ENCODE measurements at regions not wholly inside any gene's neighbourhood (a gene's known extent, or its start where the extent isn't known, plus 50 kb on each side); places are given as distances from the start of the nearest gene placed in this dataset.

- Mint-ChIP-seq H3K27me3 (ENCODE audit: unreplicated experiment) (peaks cover 39% of the 10 kb centered on the region), H3K4me1 (ENCODE audit: unreplicated experiment) (peaks cover 10% of the 10 kb centered on the region), H3K27ac (ENCODE audit: unreplicated experiment) (no peak overlapping the region), H3K9me3 (ENCODE audit: unreplicated experiment) (no peaks in the 10 kb centered on the region), H3K4me3 (ENCODE audit: unreplicated experiment) (no peak overlapping the region), H3K36me3 (ENCODE audit: unreplicated experiment) (no peaks in the 10 kb centered on the region)
- no peak for TF ChIP-seq CTCF (IDR thresholded peaks at IDR 0.05)
- no peak for DNase-seq (ENCODE audit: extremely low spot score, unreplicated experiment)
Measured at GRCh38 chr5:120086081-120086480, 378.0 kb upstream of the PRR16 start.

GRCh38 chr5:120088412-120088811 is 375.7 kb upstream of the PRR16 start:
- no peaks in the 10 kb centered on the region for H3K36me3 Mint-ChIP-seq (ENCODE audit: unreplicated experiment)
- peaks cover 10% of the 10 kb centered on the region for H3K4me1 Mint-ChIP-seq (ENCODE audit: unreplicated experiment)
- DNase-seq (ENCODE audit: extremely low spot score, unreplicated experiment): no peak
- no peak for TF ChIP-seq CTCF (IDR thresholded peaks at IDR 0.05)
- H3K27me3 Mint-ChIP-seq (ENCODE audit: unreplicated experiment): peaks cover 44% of the 10 kb centered on the region
- no peaks in the 10 kb centered on the region for H3K9me3 Mint-ChIP-seq (ENCODE audit: unreplicated experiment)
- no peak overlapping the region for H3K4me3 Mint-ChIP-seq (ENCODE audit: unreplicated experiment)
- no peak overlapping the region for H3K27ac Mint-ChIP-seq (ENCODE audit: unreplicated experiment)

GRCh38 chr5:120088836-120089235 is 375.3 kb upstream of the PRR16 start:
- no peak overlapping the region for H3K4me3 Mint-ChIP-seq (ENCODE audit: unreplicated experiment)
- H3K27ac Mint-ChIP-seq (ENCODE audit: unreplicated experiment): no peak overlapping the region
- H3K36me3 Mint-ChIP-seq (ENCODE audit: unreplicated experiment): no peaks in the 10 kb centered on the region
- no peak for DNase-seq (ENCODE audit: extremely low spot score, unreplicated experiment)
- peaks cover 46% of the 10 kb centered on the region for H3K27me3 Mint-ChIP-seq (ENCODE audit: unreplicated experiment)
- no peaks in the 10 kb centered on the region for H3K9me3 Mint-ChIP-seq (ENCODE audit: unreplicated experiment)
- H3K4me1 Mint-ChIP-seq (ENCODE audit: unreplicated experiment): peaks cover 8% of the 10 kb centered on the region
- no peak for TF ChIP-seq CTCF (IDR thresholded peaks at IDR 0.05)

GRCh38 chr5:120091376-120091948 is 372.6 kb upstream of the PRR16 start:
- H3K27me3 Mint-ChIP-seq (ENCODE audit: unreplicated experiment): peaks cover 51% of the 10 kb centered on the region
- H3K27ac Mint-ChIP-seq (ENCODE audit: unreplicated experiment): no peak overlapping the region
- no peaks in the 10 kb centered on the region for H3K36me3 Mint-ChIP-seq (ENCODE audit: unreplicated experiment)
- peaks cover under 1% of the 10 kb centered on the region for H3K4me1 Mint-ChIP-seq (ENCODE audit: unreplicated experiment)
- no peak for DNase-seq (ENCODE audit: extremely low spot score, unreplicated experiment)
- H3K4me3 Mint-ChIP-seq (ENCODE audit: unreplicated experiment): no peak overlapping the region
- TF ChIP-seq CTCF (IDR thresholded peaks at IDR 0.05): no peak
- H3K9me3 Mint-ChIP-seq (ENCODE audit: unreplicated experiment): no peaks in the 10 kb centered on the region

- no peak overlapping the region for H3K27ac Mint-ChIP-seq (ENCODE audit: unreplicated experiment)
- H3K4me1 Mint-ChIP-seq (ENCODE audit: unreplicated experiment): peaks cover 2% of the 10 kb centered on the region
- peaks cover 48% of the 10 kb centered on the region for H3K27me3 Mint-ChIP-seq (ENCODE audit: unreplicated experiment)
- H3K9me3 Mint-ChIP-seq (ENCODE audit: unreplicated experiment): no peaks in the 10 kb centered on the region
- no peak overlapping the region for H3K4me3 Mint-ChIP-seq (ENCODE audit: unreplicated experiment)
- no peak for DNase-seq (ENCODE audit: extremely low spot score, unreplicated experiment)
- no peak for TF ChIP-seq CTCF (IDR thresholded peaks at IDR 0.05)
- no peaks in the 10 kb centered on the region for H3K36me3 Mint-ChIP-seq (ENCODE audit: unreplicated experiment)
Measured at GRCh38 chr5:120092649-120093048, 371.5 kb upstream of the PRR16 start.

Measured in osteocyte (in vitro differentiated cells).